Right lobe of liver (tissue), 4 donors: ENCODE measurements at regions not wholly inside any gene's neighbourhood (a gene's known extent, or its start where the extent isn't known, plus 50 kb on each side); places are given as distances from the start of the nearest gene placed in this dataset.
"Not testable (repeated sequence)": the region's sequence is repeated elsewhere in the genome, so short reads cannot be mapped to it uniquely, and the experiment has no call there.

Experiments
- CTCF ChIP-seq, 4 donors: fragments of 200-600 bp in 3 of 4; fragments of 450-650 bp in 1 of 4; IDR thresholded peaks; one replicate each; pipeline versions ENCODE4 v1.5.1 to v1.8.0; 2016 to 2022; ENCODE audit warnings: antibody characterized with exemption in 4 of 4, mild to moderate bottlenecking in 2 of 4
- POLR2A ChIP-seq: fragments of 450-650 bp; IDR thresholded peaks from one replicate; pipeline ENCODE4 v1.6.1; 2017; ENCODE audit warnings: antibody characterized with exemption, mild to moderate bottlenecking
- donor health status: DM: no; HTN: no; CAD: no.
- donor health status: DM: no; HTN: no; CAD: no.
- donor health status: DM: no; HTN: yes; CAD: no.

GRCh38 chrY:3491423-3491822 lies 87.4 kb upstream of the TGIF2LY start:
- not testable (repeated sequence) for TF ChIP-seq CTCF (IDR thresholded peaks at IDR 0.05); POLR2A
